ENCODE measurements at regions not wholly inside any gene's neighbourhood (a gene's known extent, or its start where the extent isn't known, plus 50 kb on each side); places are given as distances from the start of the nearest gene placed in this dataset.

DNA sequence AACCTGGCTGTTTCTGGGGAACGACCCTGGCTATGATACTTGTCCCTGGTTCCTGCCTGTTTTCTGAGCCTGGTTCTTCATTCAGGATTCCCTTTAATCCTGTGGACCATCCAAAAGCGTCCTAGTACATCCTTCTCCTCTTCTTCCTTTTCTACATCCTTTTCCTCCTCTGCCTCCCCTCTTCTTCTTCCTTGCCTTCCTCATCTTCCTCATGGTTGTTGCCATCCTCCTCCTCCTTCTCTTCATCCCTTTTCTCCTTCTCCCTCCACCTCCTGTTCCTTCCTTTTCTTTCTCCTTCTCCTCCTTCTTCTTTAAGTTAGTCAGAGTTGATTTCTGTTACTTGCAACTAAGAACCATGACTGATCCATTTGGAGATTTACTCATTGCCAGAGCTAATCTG is 197.8 kb downstream of the FOXD2 start:
- no peak for DNase-seq
- Histone ChIP-seq H3K4me3 (no peak overlapping the region), H3K9me3 (no peaks in the 10 kb centered on the region), H3K4me1 (ENCODE audit: low read depth) (no peaks in the 10 kb centered on the region), H3K36me3 (ENCODE audit: low read depth) (no peaks in the 10 kb centered on the region)
- TF ChIP-seq, protein P1, sequence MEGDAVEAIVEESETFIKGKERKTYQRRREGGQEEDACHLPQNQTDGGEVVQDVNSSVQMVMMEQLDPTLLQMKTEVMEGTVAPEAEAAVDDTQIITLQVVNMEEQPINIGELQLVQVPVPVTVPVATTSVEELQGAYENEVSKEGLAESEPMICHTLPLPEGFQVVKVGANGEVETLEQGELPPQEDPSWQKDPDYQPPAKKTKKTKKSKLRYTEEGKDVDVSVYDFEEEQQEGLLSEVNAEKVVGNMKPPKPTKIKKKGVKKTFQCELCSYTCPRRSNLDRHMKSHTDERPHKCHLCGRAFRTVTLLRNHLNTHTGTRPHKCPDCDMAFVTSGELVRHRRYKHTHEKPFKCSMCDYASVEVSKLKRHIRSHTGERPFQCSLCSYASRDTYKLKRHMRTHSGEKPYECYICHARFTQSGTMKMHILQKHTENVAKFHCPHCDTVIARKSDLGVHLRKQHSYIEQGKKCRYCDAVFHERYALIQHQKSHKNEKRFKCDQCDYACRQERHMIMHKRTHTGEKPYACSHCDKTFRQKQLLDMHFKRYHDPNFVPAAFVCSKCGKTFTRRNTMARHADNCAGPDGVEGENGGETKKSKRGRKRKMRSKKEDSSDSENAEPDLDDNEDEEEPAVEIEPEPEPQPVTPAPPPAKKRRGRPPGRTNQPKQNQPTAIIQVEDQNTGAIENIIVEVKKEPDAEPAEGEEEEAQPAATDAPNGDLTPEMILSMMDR (IDR thresholded peaks at IDR 0.05): no peak
- intact Hi-C loops (cut with DNase I, micrococcal nuclease): no loop called here
- ATAC-seq: no peak

DNA sequence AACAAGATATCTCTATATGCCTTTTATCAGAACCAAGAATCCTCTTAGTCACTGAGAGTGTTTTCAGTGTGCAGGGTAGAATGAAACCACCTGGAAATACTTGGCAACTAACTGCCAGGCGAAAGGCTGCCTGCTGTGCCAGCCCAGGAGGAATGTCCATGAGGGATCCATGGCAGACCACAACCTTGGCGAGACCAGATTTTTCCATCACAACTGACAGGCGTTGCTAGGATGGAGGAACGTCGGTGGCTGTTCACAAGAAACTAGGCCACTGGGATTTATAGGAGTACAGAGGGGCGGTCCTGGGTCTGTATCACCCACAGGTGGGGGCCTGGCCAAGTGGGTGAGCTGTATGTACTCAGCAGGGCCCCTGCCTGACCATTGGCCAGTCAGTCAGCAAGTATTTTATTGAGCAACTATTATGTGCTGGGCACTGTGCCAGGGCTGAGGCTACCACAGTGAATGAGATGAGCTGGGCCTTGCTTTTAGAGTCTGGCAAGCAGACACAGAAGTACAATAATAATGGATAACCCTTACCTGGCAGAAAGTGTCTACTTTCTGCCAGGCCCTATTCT is 199.4 kb downstream of the FOXD2 start:
- intact Hi-C loops (cut with DNase I, micrococcal nuclease): no loop called here
- Histone ChIP-seq H3K4me3 (no peak overlapping the region), H3K9me3 (no peaks in the 10 kb centered on the region), H3K4me1 (ENCODE audit: low read depth) (no peaks in the 10 kb centered on the region), H3K36me3 (ENCODE audit: low read depth) (no peaks in the 10 kb centered on the region)
- DNase-seq (no peak), ATAC-seq (no peak)
- TF ChIP-seq, protein P1 (IDR thresholded peaks at IDR 0.05): no peak

DNA sequence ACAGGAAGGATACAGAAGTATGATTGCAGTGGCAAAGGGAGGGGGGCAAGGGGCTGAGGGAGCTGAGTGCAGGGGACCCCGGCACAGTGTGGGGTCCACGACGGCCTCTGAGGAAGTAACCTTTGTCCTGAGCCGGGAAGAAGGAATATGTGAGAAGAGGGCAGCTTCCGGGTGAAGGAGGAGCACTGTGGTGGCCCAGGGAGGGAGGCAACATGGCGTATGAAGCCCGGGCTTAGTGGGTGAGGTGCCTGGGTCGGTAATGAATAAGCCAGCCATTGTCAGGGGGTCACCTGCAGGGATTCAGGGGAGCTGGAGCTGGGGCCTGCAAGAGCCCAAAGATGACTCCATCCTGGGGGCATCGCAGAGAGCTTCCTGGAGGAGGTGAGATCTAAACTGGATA is 200.4 kb downstream of the FOXD2 start:
- DNase-seq (no peak), ATAC-seq (peak; percentile 20)
- no peaks in the 10 kb centered on the region for H3K4me1 ChIP-seq (ENCODE audit: low read depth)
- no peaks in the 10 kb centered on the region for H3K36me3 ChIP-seq (ENCODE audit: low read depth)
- TF ChIP-seq, protein P1 (IDR thresholded peaks at IDR 0.05): no peak
- no peaks in the 10 kb centered on the region for H3K9me3 ChIP-seq
- intact Hi-C loops (cut with DNase I, micrococcal nuclease): no loop called here
- no peak overlapping the region for H3K4me3 ChIP-seq

DNA sequence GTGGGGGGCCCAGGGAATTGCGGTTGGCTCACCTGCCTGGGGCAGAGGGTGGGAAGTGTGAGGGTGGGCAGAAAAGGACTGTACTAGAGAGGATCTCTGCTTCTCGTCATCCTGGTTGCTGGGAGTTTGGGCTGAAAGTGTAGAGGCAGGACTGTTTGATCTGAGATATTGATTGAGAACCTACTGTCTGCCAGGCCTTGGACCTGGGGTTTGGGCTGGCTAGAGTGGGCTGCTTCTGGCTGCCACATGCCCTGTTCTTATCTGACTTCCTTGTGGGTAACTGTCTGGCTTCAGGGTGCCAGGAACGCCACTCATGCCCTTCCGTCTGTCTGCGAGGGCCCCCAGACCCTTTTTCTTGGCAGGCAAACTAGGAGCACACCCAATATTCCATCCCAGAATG is 200.9 kb downstream of the FOXD2 start:
- ATAC-seq (no peak), DNase-seq (no peak)
- TF ChIP-seq, protein P1 (IDR thresholded peaks at IDR 0.05): no peak
- intact Hi-C loops (cut with DNase I, micrococcal nuclease): no loop called here
- Histone ChIP-seq H3K4me1 (ENCODE audit: low read depth) (no peaks in the 10 kb centered on the region), H3K4me3 (no peak overlapping the region), H3K36me3 (ENCODE audit: low read depth) (no peaks in the 10 kb centered on the region), H3K9me3 (no peaks in the 10 kb centered on the region)

DNA sequence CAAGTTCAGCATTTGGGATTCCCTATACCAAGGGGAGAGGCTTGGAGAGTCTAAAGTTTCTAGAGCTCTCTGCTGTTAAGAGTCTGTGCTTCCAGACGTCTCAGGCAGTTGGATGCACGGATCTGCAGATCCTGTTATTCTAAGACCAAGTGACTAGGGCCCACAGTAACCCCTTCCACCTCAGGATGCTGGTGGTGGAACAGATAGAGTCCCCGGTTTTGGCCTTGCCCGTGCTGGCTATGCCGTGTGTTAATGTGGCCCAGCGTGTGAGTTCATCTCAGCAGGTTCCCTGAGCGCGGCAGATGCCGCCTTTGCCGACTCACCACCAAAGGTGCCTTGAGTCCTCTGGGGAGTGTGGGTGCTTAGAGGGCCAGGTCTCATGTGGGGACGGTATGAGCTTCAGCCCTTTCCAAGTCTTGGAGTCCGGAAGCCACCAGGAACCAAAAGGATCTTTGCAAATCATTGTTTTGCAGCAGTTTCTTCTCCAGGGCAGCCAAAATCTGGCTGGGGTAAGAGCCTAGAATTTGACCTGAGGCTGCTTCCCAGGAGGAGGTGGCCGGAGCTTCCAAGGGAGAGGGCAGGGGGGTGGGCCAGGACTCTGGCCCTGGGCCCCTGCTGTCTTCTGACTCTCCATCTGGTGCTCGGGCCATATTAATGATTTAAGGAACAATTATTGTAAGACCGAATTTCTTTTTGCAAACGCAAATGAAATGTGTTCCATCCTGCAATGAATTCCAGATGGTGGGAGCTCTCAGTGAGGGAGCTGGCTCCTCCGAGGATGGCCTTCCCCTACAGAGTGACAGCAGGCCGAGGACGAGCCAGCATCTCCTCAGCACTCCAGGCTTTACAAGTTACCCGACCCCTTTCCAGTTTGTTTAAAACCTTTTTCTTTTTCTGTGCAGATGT is 205.7 kb downstream of the FOXD2 start:
- Histone ChIP-seq H3K4me3 (no peak overlapping the region), H3K36me3 (ENCODE audit: low read depth) (no peaks in the 10 kb centered on the region), H3K4me1 (ENCODE audit: low read depth) (no peaks in the 10 kb centered on the region), H3K9me3 (no peaks in the 10 kb centered on the region)
- intact Hi-C loops (cut with DNase I, micrococcal nuclease): no loop called here
- DNase-seq (no peak), ATAC-seq (no peak)
- TF ChIP-seq, protein P1 (IDR thresholded peaks at IDR 0.05): no peak

All from mucosa of descending colon (tissue), 3 donors.